ENCODE measurements at regions not wholly inside any gene's neighbourhood (a gene's known extent, or its start where the extent isn't known, plus 50 kb on each side); places are given as distances from the start of the nearest gene placed in this dataset.

- H3K79me1 ChIP-seq (ENCODE audit: low read depth, low read length) = no peaks in the 10 kb centered on the region
- no peaks in the 10 kb centered on the region for H3K36me3 ChIP-seq (ENCODE audit: control insufficient read depth in 2 of 4, insufficient read depth in 4 of 4, low read length in 3 of 4)
- FAIRE-seq (no peak), DNase-seq (ENCODE audit: low read depth in 1 of 2, low spot score in 2 of 2) (no peak)
- CTCF ChIA-PET (ENCODE audit: partially characterized antibody) = no interaction called here
- no peaks in the 10 kb centered on the region for H3K9me3 ChIP-seq (ENCODE audit: insufficient read depth in 2 of 2, low read depth in 1 of 2, low read length in 1 of 2)
- H2BK5ac ChIP-seq (ENCODE audit: low read depth, low read length) = no peak overlapping the region
- H4K8ac ChIP-seq (ENCODE audit: extremely low read depth, insufficient read depth, low read length) = no peak overlapping the region
- H3K18ac ChIP-seq (ENCODE audit: extremely low read depth, low read length) = no peak overlapping the region
- 90% methylated on average over 3 of the region's 3 CpGs; no CpG with 5 or more reads in 1 of the 2 experiments for WGBS, 2 experiments (ENCODE audit: extremely low coverage in 1 of 2, insufficient coverage in 1 of 2, insufficient read length in 1 of 2, insufficient replicate concordance in 2 of 2, low coverage in 1 of 2, low lambda C conversion rate in 2 of 2, missing lambda C conversion rate in 1 of 2)
- no peak overlapping the region for H2BK120ac ChIP-seq (replicated peaks; ENCODE audit: low read depth, low read length)
- no peak overlapping the region for H2BK12ac ChIP-seq (ENCODE audit: low read depth, low read length)
- H2BK20ac ChIP-seq (ENCODE audit: low read length) = no peak overlapping the region
- H3K4ac ChIP-seq (replicated peaks; ENCODE audit: insufficient read length, low read depth, low read length) = no peak overlapping the region
- no peak overlapping the region for H3K9ac ChIP-seq (replicated peaks in 1 of 4; ENCODE audit: extremely low read depth in 1 of 4, low read depth in 3 of 4, low read length in 3 of 4)
- H3K14ac ChIP-seq (ENCODE audit: insufficient read length) = no peak overlapping the region
- H3K4me2 ChIP-seq (ENCODE audit: insufficient read depth in 1 of 2, low read depth in 2 of 2, low read length in 2 of 2) = no peak overlapping the region
- no peaks in the 10 kb centered on the region for H3K27me3 ChIP-seq (replicated peaks in 1 of 4; ENCODE audit: control insufficient read depth in 3 of 4, extremely low read depth in 1 of 4, insufficient read depth in 3 of 4, low read length in 3 of 4)
- POLR2A ChIA-PET (ENCODE audit: partially characterized antibody) = no interaction called here
- no peaks in the 10 kb centered on the region for H3K23me2 ChIP-seq (ENCODE audit: low read depth, low read length)
- H3K79me2 ChIP-seq (ENCODE audit: control insufficient read depth in 1 of 2, insufficient read depth in 2 of 2, low read length in 2 of 2) = no peaks in the 10 kb centered on the region
- H2BK15ac ChIP-seq (ENCODE audit: low read length) = no peak overlapping the region
- no peak overlapping the region for H3K56ac ChIP-seq (replicated peaks; ENCODE audit: insufficient read length, low read depth, low read length)
- no peaks in the 10 kb centered on the region for H3K4me1 ChIP-seq (replicated peaks in 1 of 4; ENCODE audit: control insufficient read depth in 3 of 4, insufficient read depth in 4 of 4, low read length in 3 of 4)
- no peak overlapping the region for H4K91ac ChIP-seq (replicated peaks; ENCODE audit: insufficient read length, low read length)
- no peak overlapping the region for H3K23ac ChIP-seq (ENCODE audit: insufficient read length)
- H3K4me3 ChIP-seq (ENCODE audit: extremely low read depth in 1 of 4, insufficient read depth in 2 of 4, low read depth in 3 of 4, low read length in 4 of 4) = no peak overlapping the region
- no peak overlapping the region for H3K27ac ChIP-seq (ENCODE audit: low read depth, low read length)
- H2AK5ac ChIP-seq (ENCODE audit: low read depth, low read length) = no peak overlapping the region
- H4K5ac ChIP-seq (ENCODE audit: insufficient read length, low read depth, low read length) = no peak overlapping the region
- no peaks in the 10 kb centered on the region for H4K20me1 ChIP-seq (replicated peaks in 1 of 2; ENCODE audit: control insufficient read depth in 1 of 2, insufficient read depth in 2 of 2, low read length in 2 of 2)
- H2AFZ ChIP-seq (ENCODE audit: low read length) = no peak overlapping the region
- TF ChIP-seq EZH2 (IDR thresholded peaks at IDR 0.05; ENCODE audit: low read depth, low read length, severe bottlenecking) (no peak), E2F6 (IDR thresholded peaks at IDR 0.05) (no peak), SP4 (IDR thresholded peaks at IDR 0.05; ENCODE audit: low read length) (no peak), NRF1 (IDR thresholded peaks at IDR 0.05; ENCODE audit: low read depth, low read length) (no peak), RFX5 (IDR thresholded peaks at IDR 0.05; ENCODE audit: borderline replicate concordance, low read depth, low read length) (no peak), CHD2 (IDR thresholded peaks at IDR 0.05; ENCODE audit: low read length) (no peak), ATF3 (IDR thresholded peaks at IDR 0.05; ENCODE audit: insufficient read depth, low read depth, low read length) (no peak), JUND (IDR thresholded peaks at IDR 0.05; ENCODE audit: low read length) (no peak), MAX (IDR thresholded peaks at IDR 0.05) (no peak), POLR2A (IDR thresholded peaks at IDR 0.05; ENCODE audit: control extremely low read depth in 1 of 2, low read depth in 2 of 2, low read length in 2 of 2) (no peak), CHD1 (IDR thresholded peaks at IDR 0.05; ENCODE audit: low read depth, low read length) (no peak), SP2 (IDR thresholded peaks at IDR 0.05; ENCODE audit: low read length) (no peak)
Measured at GRCh38 chr4:60359746-60360367, 840.3 kb upstream of the ADGRL3 start.
